ENCODE measurements at regions not wholly inside any gene's neighbourhood (a gene's known extent, or its start where the extent isn't known, plus 50 kb on each side); places are given as distances from the start of the nearest gene placed in this dataset.

DNA sequence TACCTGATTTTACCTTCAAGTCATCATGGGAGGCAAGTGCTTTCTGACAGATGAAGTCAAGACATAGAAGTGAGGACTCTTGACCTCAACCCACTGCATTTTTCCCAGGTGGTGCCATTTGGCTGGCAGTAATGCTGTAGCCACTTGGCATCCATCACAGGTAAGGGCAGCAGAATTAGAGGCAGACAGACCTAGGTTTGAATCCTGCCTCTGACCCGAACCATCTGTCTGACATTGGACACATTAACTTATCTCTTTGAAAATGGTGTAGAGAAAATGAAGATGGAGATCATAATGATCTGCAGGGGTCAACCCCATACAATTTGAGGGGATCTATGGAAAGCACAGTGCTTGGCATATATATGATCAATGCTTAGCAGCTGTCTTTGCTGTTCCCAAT is 505.5 kb downstream of the NPIPA7 start:
- Histone ChIP-seq H3K4me1 (no peaks in the 10 kb centered on the region), H3K9me3 (no peaks in the 10 kb centered on the region), H3K36me3 (no peaks in the 10 kb centered on the region), H3K27ac (no peak overlapping the region), H3K27me3 (peaks cover 0 to 3% of the 10 kb centered on the region in 2 donors), H3K4me3 (no peak overlapping the region)
- WGBS, 2 donors: 79 to 80% methylated on average over 1 of the region's 1 CpG
- DNase-seq (ENCODE audit: low spot score in 2 of 2): no peak
- TF ChIP-seq EP300 (IDR thresholded peaks at IDR 0.05): no peak
- TF ChIP-seq POLR2A (IDR thresholded peaks at IDR 0.05): no peak
- TF ChIP-seq CTCF (IDR thresholded peaks at IDR 0.05): no peak

DNA sequence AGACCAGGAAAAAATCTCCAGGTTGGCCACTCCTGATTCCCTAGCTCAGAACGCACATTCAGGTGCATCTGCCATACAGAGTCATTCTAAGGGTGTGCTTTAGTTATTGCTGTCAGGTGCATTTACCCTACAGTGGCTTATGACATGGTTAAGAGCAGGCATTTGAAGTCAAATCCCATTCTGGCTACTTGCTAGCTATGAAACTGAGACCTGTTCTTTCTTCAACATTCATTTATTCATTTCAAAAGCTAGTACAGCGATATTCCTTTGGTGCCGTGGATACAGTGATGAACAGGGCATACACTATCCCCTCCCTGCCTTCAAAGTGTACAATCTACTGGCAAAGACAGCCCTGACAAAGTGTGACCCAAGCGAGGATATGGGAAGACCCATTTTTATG is 508.3 kb downstream of the NPIPA7 start:
- TF ChIP-seq EP300 (IDR thresholded peaks at IDR 0.05) (no peak), CTCF (IDR thresholded peaks at IDR 0.05) (no peak), POLR2A (IDR thresholded peaks at IDR 0.05) (no peak)
- 89 to 91% methylated on average over 4 of the region's 4 CpGs for WGBS, 2 donors
- DNase-seq (ENCODE audit: low spot score in 2 of 2): no peak
- H3K4me1 ChIP-seq: no peaks in the 10 kb centered on the region
- no peak overlapping the region for H3K27ac ChIP-seq
- no peaks in the 10 kb centered on the region for H3K27me3 ChIP-seq
- H3K36me3 ChIP-seq: no peaks in the 10 kb centered on the region
- H3K4me3 ChIP-seq: no peak overlapping the region
- no peaks in the 10 kb centered on the region for H3K9me3 ChIP-seq

- WGBS, 2 donors: 63 to 64% methylated on average over 2 of the region's 2 CpGs
- Histone ChIP-seq H3K4me3 (no peak overlapping the region), H3K4me1 (no peaks in the 10 kb centered on the region), H3K36me3 (no peaks in the 10 kb centered on the region), H3K27ac (no peak overlapping the region), H3K9me3 (no peaks in the 10 kb centered on the region), H3K27me3 (no peaks in the 10 kb centered on the region)
- DNase-seq (ENCODE audit: low spot score in 2 of 2): no peak
- TF ChIP-seq CTCF (IDR thresholded peaks at IDR 0.05): no peak
- TF ChIP-seq EP300 (IDR thresholded peaks at IDR 0.05): no peak
- TF ChIP-seq POLR2A (IDR thresholded peaks at IDR 0.05): no peak
Measured at GRCh38 chr16:16890964-16891363, 512.0 kb downstream of the NPIPA7 start.

DNA sequence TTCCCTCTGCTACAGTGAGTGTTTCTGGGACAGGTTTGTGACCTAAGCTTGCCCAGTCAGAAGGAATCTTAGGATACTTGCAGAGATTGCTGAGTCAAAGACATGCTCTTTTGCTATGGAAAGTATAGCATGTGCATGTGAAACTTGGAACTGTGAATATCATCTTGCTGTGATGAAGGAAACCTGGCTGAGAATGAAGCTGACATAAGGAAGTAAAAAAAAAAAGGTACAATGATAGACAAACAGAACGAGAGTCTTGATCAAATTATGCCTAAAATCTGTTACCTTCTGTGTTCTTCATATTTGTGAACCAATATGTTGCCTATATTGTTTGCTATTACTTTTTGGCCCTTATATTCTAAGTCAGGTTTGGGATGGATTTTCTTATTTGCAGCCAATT is 525.7 kb downstream of the NPIPA7 start:
- H3K36me3 ChIP-seq: no peaks in the 10 kb centered on the region
- no peak for TF ChIP-seq POLR2A (IDR thresholded peaks at IDR 0.05)
- no peak for TF ChIP-seq CTCF (IDR thresholded peaks at IDR 0.05)
- no peaks in the 10 kb centered on the region for H3K27me3 ChIP-seq
- H3K9me3 ChIP-seq: peaks cover 0 to 39% (median 1%) of the 10 kb centered on the region in 4 donors
- H3K27ac ChIP-seq: no peak overlapping the region
- no peak overlapping the region for H3K4me3 ChIP-seq
- no peak for DNase-seq (ENCODE audit: low spot score in 2 of 2)
- WGBS, 2 donors: 75 to 82% methylated on average over 1 of the region's 1 CpG
- no peaks in the 10 kb centered on the region for H3K4me1 ChIP-seq

- TF ChIP-seq POLR2A (IDR thresholded peaks at IDR 0.05) (no peak), CTCF (IDR thresholded peaks at IDR 0.05) (no peak), EP300 (IDR thresholded peaks at IDR 0.05) (no peak)
- no peaks in the 10 kb centered on the region for H3K36me3 ChIP-seq
- WGBS, 2 donors: 59 to 63% methylated on average over 3 of the region's 3 CpGs
Measured at GRCh38 chr16:16905850-16906249, 526.9 kb downstream of the NPIPA7 start.

More at GRCh38 chr16:16905850-16906249, 526.9 kb downstream of the NPIPA7 start:
- Histone ChIP-seq H3K4me1 (no peaks in the 10 kb centered on the region), H3K27ac (no peak overlapping the region), H3K27me3 (no peaks in the 10 kb centered on the region), H3K9me3 (peaks cover 0 to 35% (median 1%) of the 10 kb centered on the region in 4 donors), H3K4me3 (no peak overlapping the region)
- DNase-seq (ENCODE audit: low spot score in 2 of 2): no peak
